Activated T-helper 17 cell treated with anti-CD3 and anti-CD28 coated beads, Interleukin-2, amount 50 U/mL, for 72 hours (primary cell): ENCODE measurements at regions not wholly inside any gene's neighbourhood (a gene's known extent, or its start where the extent isn't known, plus 50 kb on each side); places are given as distances from the start of the nearest gene placed in this dataset.

Source experiments
- ATAC-seq: fragments of 150-1000 bp; cut with Tn5 transposase; replicated peaks from 2 replicates; pipeline ENCODE4 v1.10.0; 2021; ENCODE audit warnings: mild to moderate bottlenecking, moderate library complexity
- H3K27ac Mint-ChIP-seq: one replicate; pipeline ENCODE4 v1.8.0; 2022; ENCODE audit warnings: mixed read lengths
- H3K27me3 Mint-ChIP-seq: one replicate; pipeline ENCODE4 v1.8.0; 2022; ENCODE audit warnings: mixed read lengths
- H3K36me3 Mint-ChIP-seq: one replicate; pipeline ENCODE4 v1.8.0; 2022; ENCODE audit warnings: low read depth, mild to moderate bottlenecking, mixed read lengths
- H3K4me1 Mint-ChIP-seq: one replicate; pipeline ENCODE4 v1.8.0; 2022; ENCODE audit warnings: mixed read lengths
- H3K4me3 Mint-ChIP-seq: one replicate; pipeline ENCODE4 v1.8.0; 2022; ENCODE audit warnings: mild to moderate bottlenecking, mixed read lengths
- H3K9me3 Mint-ChIP-seq: one replicate; pipeline ENCODE4 v1.8.0; 2022; ENCODE audit warnings: mixed read lengths

- no peaks in the 10 kb centered on the region for H3K36me3 Mint-ChIP-seq
- no peak overlapping the region for H3K27ac Mint-ChIP-seq
- no peaks in the 10 kb centered on the region for H3K9me3 Mint-ChIP-seq
- no peak overlapping the region for H3K4me3 Mint-ChIP-seq
- no peak for ATAC-seq
- no peaks in the 10 kb centered on the region for H3K4me1 Mint-ChIP-seq
- H3K27me3 Mint-ChIP-seq, result peaks cover 7% of the 10 kb centered on the region
Measured at GRCh38 chr4:56092540-56092939, 143.8 kb downstream of the CEP135 start.

- Mint-ChIP-seq H3K4me1 (no peaks in the 10 kb centered on the region), H3K4me3 (no peak overlapping the region), H3K36me3 (no peaks in the 10 kb centered on the region), H3K27me3 (peaks cover under 1% of the 10 kb centered on the region), H3K9me3 (no peaks in the 10 kb centered on the region), H3K27ac (no peak overlapping the region)
- no peak for ATAC-seq
Measured at GRCh38 chr4:56086561-56086960, 137.8 kb downstream of the CEP135 start.

DNA sequence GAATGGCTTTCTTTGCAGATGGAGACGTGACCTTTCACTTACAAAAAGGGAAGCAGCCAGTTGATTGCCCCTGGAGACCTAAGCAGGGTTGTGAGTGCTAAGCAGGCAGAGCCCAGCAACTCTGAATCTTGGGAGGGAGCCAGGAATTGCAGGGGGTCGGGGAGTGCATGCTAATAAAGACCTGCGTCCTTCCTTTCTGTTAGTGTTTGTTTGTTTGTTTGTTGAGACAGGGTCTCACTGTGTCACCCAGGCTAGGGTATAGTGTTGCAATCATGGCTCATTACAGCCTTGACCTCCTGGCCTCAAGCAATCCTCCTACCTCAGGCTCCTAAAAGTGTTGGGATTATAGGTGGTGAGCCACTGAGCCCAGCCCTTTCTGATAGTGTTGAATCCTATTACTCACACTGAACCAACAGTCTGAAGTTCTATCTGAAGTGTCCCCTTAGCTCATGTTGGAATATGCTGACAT lies 137.4 kb downstream of the CEP135 start:
- H3K4me3 Mint-ChIP-seq, result no peak overlapping the region
- no peak overlapping the region for H3K27ac Mint-ChIP-seq
- no peaks in the 10 kb centered on the region for H3K4me1 Mint-ChIP-seq
- ATAC-seq, result no peak
- no peaks in the 10 kb centered on the region for H3K27me3 Mint-ChIP-seq
- no peaks in the 10 kb centered on the region for H3K9me3 Mint-ChIP-seq
- no peaks in the 10 kb centered on the region for H3K36me3 Mint-ChIP-seq

GRCh38 chr4:56085275-56085674 lies 136.5 kb downstream of the CEP135 start:
- H3K27me3 Mint-ChIP-seq, result no peaks in the 10 kb centered on the region
- no peak overlapping the region for H3K4me3 Mint-ChIP-seq
- ATAC-seq, result no peak
- H3K27ac Mint-ChIP-seq, result no peak overlapping the region
- H3K9me3 Mint-ChIP-seq, result no peaks in the 10 kb centered on the region
- H3K4me1 Mint-ChIP-seq, result no peaks in the 10 kb centered on the region
- no peaks in the 10 kb centered on the region for H3K36me3 Mint-ChIP-seq

DNA sequence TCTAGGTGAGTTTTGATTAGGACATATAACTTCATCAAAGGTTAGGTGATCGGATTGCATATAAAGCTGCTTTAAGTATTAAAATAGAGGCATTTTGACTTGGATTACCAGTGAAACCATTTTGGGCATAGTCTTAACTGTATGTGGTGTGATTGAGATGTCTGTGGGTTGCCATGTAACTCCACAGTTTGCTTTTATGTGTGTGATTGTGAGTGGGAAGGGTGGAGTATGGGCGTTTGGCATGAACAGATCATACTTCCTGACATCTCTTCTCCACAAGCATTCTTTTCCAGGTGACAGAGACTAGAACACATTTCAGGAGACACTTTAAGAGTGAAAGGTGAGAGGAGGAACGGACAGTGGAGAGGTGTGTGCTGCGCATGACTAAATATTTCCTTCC lies 136.1 kb downstream of the CEP135 start:
- H3K36me3 Mint-ChIP-seq, result no peaks in the 10 kb centered on the region
- H3K27me3 Mint-ChIP-seq, result no peaks in the 10 kb centered on the region
- ATAC-seq, result no peak
- no peak overlapping the region for H3K4me3 Mint-ChIP-seq
- H3K27ac Mint-ChIP-seq, result no peak overlapping the region
- H3K9me3 Mint-ChIP-seq, result no peaks in the 10 kb centered on the region
- no peaks in the 10 kb centered on the region for H3K4me1 Mint-ChIP-seq
